ENCODE measurements at regions not wholly inside any gene's neighbourhood (a gene's known extent, or its start where the extent isn't known, plus 50 kb on each side); places are given as distances from the start of the nearest gene placed in this dataset.

DNA sequence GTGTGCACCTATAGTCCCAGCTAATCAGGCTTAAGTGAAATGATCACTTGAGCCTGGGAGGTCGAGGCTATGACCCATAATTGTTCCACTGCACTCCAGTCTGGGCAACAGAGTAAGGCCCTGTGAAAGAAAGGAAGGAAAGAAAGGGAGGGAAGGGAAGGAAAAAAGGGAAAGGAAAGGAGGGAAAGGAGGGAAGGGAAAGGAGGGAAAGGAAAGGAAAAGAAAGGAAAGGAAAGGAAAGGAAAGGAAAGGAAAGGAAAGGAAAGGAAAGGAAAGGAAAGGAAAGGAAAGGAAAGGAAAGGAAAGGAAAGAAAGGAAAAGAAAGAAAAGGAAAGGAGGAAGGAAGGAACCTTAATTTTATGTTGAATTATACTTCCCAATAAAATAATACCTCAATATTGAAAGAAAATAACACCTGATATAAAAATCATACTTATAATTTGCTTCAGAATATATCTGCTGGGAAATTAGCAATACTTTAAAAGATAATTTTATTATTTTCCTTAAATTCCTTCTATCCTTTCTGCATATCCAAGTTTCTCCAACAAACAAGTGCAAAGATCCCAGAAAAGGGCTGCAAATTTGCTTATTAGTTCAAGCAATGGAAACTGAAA lies 177.3 kb downstream of the KLF12 start:
- H3K4me1 Mint-ChIP-seq = peaks cover 56% of the 10 kb centered on the region
- no peak for TF ChIP-seq CTCF (IDR thresholded peaks at IDR 0.05)

GRCh38 chr13:73955977-73956500 lies 178.2 kb downstream of the KLF12 start:
- intact Hi-C loops (cut with micrococcal nuclease) = loop anchor here (1.0 kb wide), 1 partner anchor 11 kb away; no protein-coding TSS in a partner anchor
- Mint-ChIP-seq H3K9me3 (no peaks in the 10 kb centered on the region), H3K36me3 (ENCODE audit: low read depth) (peaks cover 9% of the 10 kb centered on the region), H3K4me3 (no peak overlapping the region), H3K27ac (peak overlapping the region; percentile 39), H3K4me1 (peaks cover 49% of the 10 kb centered on the region), H3K27me3 (no peaks in the 10 kb centered on the region)
- DNase-seq (no peak), ATAC-seq (ENCODE audit: low read depth) (no peak)
- ChIA-PET POLR2A (interaction anchor here (0.7 kb wide), 1 partner anchor 897 kb away, joined by 3 read pairs; no protein-coding TSS in a partner anchor), CTCF (no interaction called here)
- no peak for TF ChIP-seq CTCF (IDR thresholded peaks at IDR 0.05)

More for the DNA sequence above, 177.3 kb downstream of the KLF12 start:
- DNase-seq (no peak), ATAC-seq (ENCODE audit: low read depth) (no peak)
- intact Hi-C loops (cut with micrococcal nuclease) = loop anchor here (1.0 kb wide), 1 partner anchor 10 kb away; no protein-coding TSS in a partner anchor
- no peaks in the 10 kb centered on the region for H3K27me3 Mint-ChIP-seq
- H3K9me3 Mint-ChIP-seq = no peaks in the 10 kb centered on the region
- POLR2A ChIA-PET = interaction anchor here (0.7 kb wide), 1 partner anchor 897 kb away, joined by 3 read pairs; no protein-coding TSS in a partner anchor
- CTCF ChIA-PET = no interaction called here
- no peak overlapping the region for H3K4me3 Mint-ChIP-seq
- peaks cover 7% of the 10 kb centered on the region for H3K36me3 Mint-ChIP-seq (ENCODE audit: low read depth)
- H3K27ac Mint-ChIP-seq = peak overlapping the region; percentile 43

- no peaks in the 10 kb centered on the region for H3K9me3 Mint-ChIP-seq
- ChIA-PET CTCF (no interaction called here), POLR2A (no interaction called here)
- H3K4me1 Mint-ChIP-seq = peaks cover 49% of the 10 kb centered on the region
- peaks cover 9% of the 10 kb centered on the region for H3K36me3 Mint-ChIP-seq (ENCODE audit: low read depth)
- H3K27ac Mint-ChIP-seq = no peak overlapping the region
- H3K27me3 Mint-ChIP-seq = no peaks in the 10 kb centered on the region
- no peak for DNase-seq
- TF ChIP-seq CTCF (IDR thresholded peaks at IDR 0.05) = no peak
- intact Hi-C loops (cut with micrococcal nuclease) = no loop called here
- H3K4me3 Mint-ChIP-seq = no peak overlapping the region
- ATAC-seq (ENCODE audit: low read depth) = no peak
Measured at GRCh38 chr13:73954808-73955207, 179.4 kb downstream of the KLF12 start.

- intact Hi-C loops (cut with micrococcal nuclease) = no loop called here
- ATAC-seq (ENCODE audit: low read depth) = no peak
- Mint-ChIP-seq H3K4me1 (peaks cover 51% of the 10 kb centered on the region), H3K9me3 (no peaks in the 10 kb centered on the region), H3K27me3 (no peaks in the 10 kb centered on the region), H3K36me3 (ENCODE audit: low read depth) (peaks cover 7% of the 10 kb centered on the region), H3K27ac (no peak overlapping the region), H3K4me3 (no peak overlapping the region)
- DNase-seq = no peak
- no peak for TF ChIP-seq CTCF (IDR thresholded peaks at IDR 0.05)
- ChIA-PET CTCF (no interaction called here), POLR2A (interaction anchor here (0.6 to 0.9 kb wide), 3 partner anchors 13 to 183 kb away, joined by 3 to 11 read pairs (median 3); no protein-coding TSS in a partner anchor)
Measured at GRCh38 chr13:73952648-73953047, 181.6 kb downstream of the KLF12 start.

DNA sequence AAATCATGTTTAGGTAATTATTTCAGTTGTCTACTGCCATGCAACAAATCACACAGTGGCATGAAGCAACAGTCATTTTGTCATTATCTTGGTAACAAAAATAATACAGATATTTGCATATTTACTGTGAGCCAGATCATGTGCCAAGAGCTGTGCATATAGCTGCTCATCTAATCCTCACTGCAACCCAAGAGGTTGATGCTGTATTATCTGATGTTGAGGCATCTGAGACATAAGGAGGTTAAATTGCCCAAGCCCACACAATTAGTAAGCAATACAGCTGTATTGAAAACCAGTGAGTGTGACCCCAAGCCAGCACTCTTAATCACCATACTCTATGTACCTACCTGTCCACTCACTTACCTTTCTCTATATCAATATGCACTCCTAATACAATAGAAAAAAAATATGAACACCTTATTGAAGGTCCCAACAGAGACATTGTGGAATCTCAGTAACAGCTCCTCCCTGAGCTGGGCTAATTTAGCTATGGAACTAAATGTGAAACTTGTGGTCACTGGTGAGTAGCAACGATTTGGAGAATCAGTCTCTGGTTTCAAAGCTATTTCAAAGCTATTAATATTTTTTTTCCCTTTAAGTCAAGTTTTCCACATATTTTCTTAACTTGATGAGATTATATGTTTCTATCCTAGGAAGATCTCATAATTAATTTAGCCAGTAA lies 185.2 kb downstream of the KLF12 start:
- peaks cover 7% of the 10 kb centered on the region for H3K36me3 Mint-ChIP-seq (ENCODE audit: low read depth)
- ATAC-seq (ENCODE audit: low read depth) (peak; percentile 14), DNase-seq (no peak)
- H3K27ac Mint-ChIP-seq = no peak overlapping the region
- H3K4me1 Mint-ChIP-seq = peaks cover 45% of the 10 kb centered on the region
- ChIA-PET CTCF (interaction anchor here (1.3 kb wide), 1 partner anchor 338 kb away, joined by 5 read pairs; no protein-coding TSS in a partner anchor), POLR2A (interaction anchor here (0.8 to 1.3 kb wide), 3 partner anchors 19 to 338 kb away, joined by 4 to 6 read pairs (median 4); partner anchors contain the start of gene KLF12)
- H3K9me3 Mint-ChIP-seq = no peaks in the 10 kb centered on the region
- TF ChIP-seq CTCF (IDR thresholded peaks at IDR 0.05) = no peak
- intact Hi-C loops (cut with micrococcal nuclease) = no loop called here
- H3K4me3 Mint-ChIP-seq = no peak overlapping the region
- H3K27me3 Mint-ChIP-seq = no peaks in the 10 kb centered on the region

All from activated B cell treated with CpG ODN at 0.5 μM for 24 hours (primary cell).